ENCODE measurements at regions not wholly inside any gene's neighbourhood (a gene's known extent, or its start where the extent isn't known, plus 50 kb on each side); places are given as distances from the start of the nearest gene placed in this dataset.

DNA sequence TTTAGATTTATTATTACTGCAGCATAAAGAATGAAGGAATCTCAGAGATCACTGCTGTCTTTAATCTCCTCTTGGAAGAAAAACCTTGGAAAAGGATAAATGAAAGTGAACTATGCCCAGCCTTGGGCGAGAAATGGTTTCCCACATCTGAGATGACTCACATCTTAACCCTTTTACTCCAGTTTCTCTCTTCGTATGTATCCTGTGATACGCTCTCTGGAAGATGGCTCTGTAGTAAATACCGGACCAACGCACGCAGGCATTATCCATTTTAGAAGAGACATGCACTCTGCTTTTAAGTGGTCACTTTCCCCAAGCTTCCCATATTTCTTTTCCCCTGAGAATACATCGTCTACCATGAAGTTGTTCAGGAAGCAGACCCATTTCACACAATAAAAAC lies 207.3 kb upstream of the BMPER start:
- H3K79me2 ChIP-seq, result no peaks in the 10 kb centered on the region
- H3K9ac ChIP-seq, result no peak overlapping the region
- no peak overlapping the region for H2AFZ ChIP-seq
- no peaks in the 10 kb centered on the region for H3K27me3 ChIP-seq (ENCODE audit: control insufficient read depth, insufficient read depth, low read length)
- no peaks in the 10 kb centered on the region for H3K36me3 ChIP-seq (ENCODE audit: control insufficient read depth, insufficient read depth, low read length)
- TF ChIP-seq, protein P1, sequence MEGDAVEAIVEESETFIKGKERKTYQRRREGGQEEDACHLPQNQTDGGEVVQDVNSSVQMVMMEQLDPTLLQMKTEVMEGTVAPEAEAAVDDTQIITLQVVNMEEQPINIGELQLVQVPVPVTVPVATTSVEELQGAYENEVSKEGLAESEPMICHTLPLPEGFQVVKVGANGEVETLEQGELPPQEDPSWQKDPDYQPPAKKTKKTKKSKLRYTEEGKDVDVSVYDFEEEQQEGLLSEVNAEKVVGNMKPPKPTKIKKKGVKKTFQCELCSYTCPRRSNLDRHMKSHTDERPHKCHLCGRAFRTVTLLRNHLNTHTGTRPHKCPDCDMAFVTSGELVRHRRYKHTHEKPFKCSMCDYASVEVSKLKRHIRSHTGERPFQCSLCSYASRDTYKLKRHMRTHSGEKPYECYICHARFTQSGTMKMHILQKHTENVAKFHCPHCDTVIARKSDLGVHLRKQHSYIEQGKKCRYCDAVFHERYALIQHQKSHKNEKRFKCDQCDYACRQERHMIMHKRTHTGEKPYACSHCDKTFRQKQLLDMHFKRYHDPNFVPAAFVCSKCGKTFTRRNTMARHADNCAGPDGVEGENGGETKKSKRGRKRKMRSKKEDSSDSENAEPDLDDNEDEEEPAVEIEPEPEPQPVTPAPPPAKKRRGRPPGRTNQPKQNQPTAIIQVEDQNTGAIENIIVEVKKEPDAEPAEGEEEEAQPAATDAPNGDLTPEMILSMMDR (IDR thresholded peaks at IDR 0.05), result no peak
- H3K4me3 ChIP-seq (ENCODE audit: low read depth, low read length), result no peak overlapping the region
- no peaks in the 10 kb centered on the region for H3K4me1 ChIP-seq
- no peaks in the 10 kb centered on the region for H3K9me3 ChIP-seq (ENCODE audit: control insufficient read depth, low read length)
- H3K27ac ChIP-seq, result no peak overlapping the region
- no peak overlapping the region for H3K4me2 ChIP-seq (ENCODE audit: low read length)

DNA sequence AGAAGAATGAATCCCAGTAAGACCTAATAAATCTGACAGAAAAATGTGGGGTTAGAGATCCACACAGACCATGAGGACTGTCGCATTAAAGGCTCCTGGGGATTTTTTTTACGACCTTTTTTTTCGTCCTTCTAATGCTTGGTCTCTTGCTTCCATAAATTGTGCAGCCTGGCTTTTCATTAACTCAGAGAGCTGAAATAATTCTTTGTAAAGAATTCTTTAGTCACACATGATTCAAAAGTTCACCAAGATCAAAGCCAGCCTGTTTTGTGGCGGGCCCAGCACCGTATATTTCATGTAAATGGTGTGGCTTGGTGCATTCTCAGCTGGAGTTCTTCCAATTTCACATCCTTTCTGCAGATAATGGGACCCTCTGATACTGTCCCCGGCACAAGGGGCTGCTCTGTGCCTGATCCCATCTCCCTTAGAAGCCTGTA lies 206.6 kb upstream of the BMPER start:
- H3K9ac ChIP-seq, result no peak overlapping the region

GRCh38 chr7:33700001-33700899 lies 205.1 kb upstream of the BMPER start:
- no peaks in the 10 kb centered on the region for H3K79me2 ChIP-seq
- no peak overlapping the region for H3K27ac ChIP-seq
- H3K36me3 ChIP-seq (ENCODE audit: control insufficient read depth, insufficient read depth, low read length), result no peaks in the 10 kb centered on the region
- H3K9me3 ChIP-seq (ENCODE audit: control insufficient read depth, low read length), result no peaks in the 10 kb centered on the region
- H2AFZ ChIP-seq, result no peak overlapping the region
- no peak overlapping the region for H3K4me3 ChIP-seq (ENCODE audit: low read depth, low read length)
- H3K9ac ChIP-seq, result no peak overlapping the region
- H3K27me3 ChIP-seq (ENCODE audit: control insufficient read depth, insufficient read depth, low read length), result no peaks in the 10 kb centered on the region
- no peak overlapping the region for H3K4me2 ChIP-seq (ENCODE audit: low read length)
- TF ChIP-seq, protein P1 (IDR thresholded peaks at IDR 0.05), result no peak
- H3K4me1 ChIP-seq, result no peaks in the 10 kb centered on the region

More for the DNA sequence above, 206.6 kb upstream of the BMPER start:
- no peaks in the 10 kb centered on the region for H3K79me2 ChIP-seq
- H2AFZ ChIP-seq, result no peak overlapping the region
- no peak overlapping the region for H3K4me2 ChIP-seq (ENCODE audit: low read length)
- H3K27me3 ChIP-seq (ENCODE audit: control insufficient read depth, insufficient read depth, low read length), result no peaks in the 10 kb centered on the region
- H3K27ac ChIP-seq, result no peak overlapping the region
- no peaks in the 10 kb centered on the region for H3K9me3 ChIP-seq (ENCODE audit: control insufficient read depth, low read length)
- no peak overlapping the region for H3K4me3 ChIP-seq (ENCODE audit: low read depth, low read length)
- no peaks in the 10 kb centered on the region for H3K36me3 ChIP-seq (ENCODE audit: control insufficient read depth, insufficient read depth, low read length)
- TF ChIP-seq, protein P1 (IDR thresholded peaks at IDR 0.05), result no peak
- no peaks in the 10 kb centered on the region for H3K4me1 ChIP-seq

DNA sequence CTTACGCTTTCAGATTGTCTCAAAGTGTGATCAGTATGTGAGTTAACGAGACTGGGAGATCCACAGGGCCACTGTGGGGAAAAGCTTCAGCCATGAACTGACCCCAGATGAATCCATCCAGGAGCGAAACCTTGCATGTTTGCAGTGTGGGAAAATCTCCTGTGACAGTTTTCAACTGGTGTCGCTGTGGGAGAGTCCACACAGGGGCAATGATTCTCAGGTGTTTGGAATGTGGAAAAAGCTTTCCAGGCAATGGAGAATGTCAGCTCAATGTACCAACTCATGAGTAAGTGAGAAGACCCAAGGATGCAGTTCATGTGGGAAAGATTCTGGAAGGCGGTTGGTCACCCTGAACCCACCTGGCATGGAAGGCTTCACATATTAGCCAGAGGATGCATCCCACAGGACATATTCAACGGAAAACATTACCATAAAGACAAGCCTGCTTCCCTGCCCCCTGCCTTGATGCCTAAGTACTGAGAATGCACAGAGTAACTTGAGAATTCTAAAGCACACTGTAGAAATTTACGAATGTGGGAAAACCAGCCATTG lies 204.1 kb upstream of the BMPER start:
- Histone ChIP-seq H3K27me3 (ENCODE audit: control insufficient read depth, insufficient read depth, low read length) (no peaks in the 10 kb centered on the region), H3K4me2 (ENCODE audit: low read length) (no peak overlapping the region), H3K27ac (no peak overlapping the region), H3K9ac (no peak overlapping the region), H3K4me3 (ENCODE audit: low read depth, low read length) (no peak overlapping the region), H3K79me2 (no peaks in the 10 kb centered on the region), H3K4me1 (no peaks in the 10 kb centered on the region), H2AFZ (no peak overlapping the region), H3K36me3 (ENCODE audit: control insufficient read depth, insufficient read depth, low read length) (no peaks in the 10 kb centered on the region), H3K9me3 (ENCODE audit: control insufficient read depth, low read length) (no peaks in the 10 kb centered on the region)
- TF ChIP-seq, protein P1 (IDR thresholded peaks at IDR 0.05), result no peak

All from parathyroid adenoma (tissue), 2 donors.